ENCODE measurements at regions not wholly inside any gene's neighbourhood (a gene's known extent, or its start where the extent isn't known, plus 50 kb on each side); places are given as distances from the start of the nearest gene placed in this dataset.

GRCh38 chr3:1010228-1010627 is 82.6 kb upstream of the CNTN6 start (continued):
- no peak for TF ChIP-seq CEBPZ (IDR thresholded peaks at IDR 0.05; ENCODE audit: low read length)
- TF ChIP-seq KDM5A (IDR thresholded peaks at IDR 0.05; ENCODE audit: borderline replicate concordance, low read length) = no peak

GRCh38 chr3:1015826-1016225 is 77.0 kb upstream of the CNTN6 start:
- ChIA-PET POLR2A (no interaction called here), CTCF (ENCODE audit: low intra/inter-chr PET ratio, low total read pairs) (no interaction called here)
- Histone ChIP-seq H3K4me1 (ENCODE audit: insufficient read depth, low read length) (no peaks in the 10 kb centered on the region), H3K9ac (ENCODE audit: insufficient read depth, low read depth, low read length) (no peak overlapping the region), H4K20me1 (ENCODE audit: insufficient read depth, low read length) (no peaks in the 10 kb centered on the region), H3K27me3 (ENCODE audit: control insufficient read depth in 1 of 2, insufficient read depth in 2 of 2, low read length in 2 of 2) (no peaks in the 10 kb centered on the region), H2AFZ (ENCODE audit: low read length) (no peak overlapping the region), H3K27ac (ENCODE audit: extremely low read length, insufficient read depth, low read length) (no peak overlapping the region), H3K9me3 (ENCODE audit: low read length) (peaks cover 85% of the 10 kb centered on the region), H3K79me2 (ENCODE audit: insufficient read depth, low read length) (no peaks in the 10 kb centered on the region), H3K4me3 (replicated peaks in 1 of 3; ENCODE audit: insufficient read depth in 1 of 3, low read depth in 2 of 3, low read length in 3 of 3) (no peak overlapping the region), H3K4me2 (ENCODE audit: low read depth, low read length) (no peak overlapping the region), H3K36me3 (replicated peaks in 1 of 2; ENCODE audit: control insufficient read depth in 1 of 2, insufficient read depth in 2 of 2, low read length in 2 of 2) (no peaks in the 10 kb centered on the region)
- no peak for TF ChIP-seq NCOR1 (IDR thresholded peaks at IDR 0.05; ENCODE audit: borderline replicate concordance, low read length)
- no peak for TF ChIP-seq JARID2 (CRISPR knock-in tag; IDR thresholded peaks at IDR 0.05; ENCODE audit: insufficient replicate concordance)
- TF ChIP-seq HOXA3 (CRISPR knock-in tag; IDR thresholded peaks at IDR 0.05) = no peak
- no peak for TF ChIP-seq PCBP1 (IDR thresholded peaks at IDR 0.05; ENCODE audit: borderline replicate concordance, low read depth, low read length)
- FAIRE-seq = no peak
- intact Hi-C loops (cut with micrococcal nuclease; ENCODE audit: unreplicated experiment) (no loop called here), in situ Hi-C loops (cut with HindIII; ENCODE audit: extremely low pct_ligation_motif_present, low pct_unique_long_range_greater_than_20kb) (no loop called here)
- BruUV-seq (replicated peaks) = no TSS peak
- no peak for DNase-seq (ENCODE audit: low spot score)
- 2% methylated on average over 2 of the region's 2 CpGs for WGBS (ENCODE audit: low lambda C conversion rate)
- ATAC-seq = no peak

Measured in HepG2 (cell line).